Adrenal gland (tissue), 5 donors: ENCODE measurements at regions not wholly inside any gene's neighbourhood (a gene's known extent, or its start where the extent isn't known, plus 50 kb on each side); places are given as distances from the start of the nearest gene placed in this dataset.

Experiments
- POLR2A ChIP-seq, 2 donors: fragments of 450-650 bp; IDR thresholded peaks; one replicate each; pipeline ENCODE4 v1.6.1; 2017; ENCODE audit warnings: antibody characterized with exemption in 2 of 2, mild to moderate bottlenecking in 2 of 2, moderate library complexity in 1 of 2
- TF ChIP-seq, protein P1 (sequence below), 6 experiments: fragments of 450-650 bp in 4 of 6; fragments of 200-600 bp in 2 of 6; sonication (generic) in 1 of 6; IDR thresholded peaks; 1 replicate in 5 of 6; 2 replicates in 1 of 6; pipeline versions ENCODE4 v1.5.1 to v1.8.0; 2016 to 2021; ENCODE audit warnings: antibody characterized with exemption in 6 of 6, mild to moderate bottlenecking in 2 of 6, moderate library complexity in 1 of 6
- donor health status: DM: no; HTN: no; CAD: no.

DNA sequence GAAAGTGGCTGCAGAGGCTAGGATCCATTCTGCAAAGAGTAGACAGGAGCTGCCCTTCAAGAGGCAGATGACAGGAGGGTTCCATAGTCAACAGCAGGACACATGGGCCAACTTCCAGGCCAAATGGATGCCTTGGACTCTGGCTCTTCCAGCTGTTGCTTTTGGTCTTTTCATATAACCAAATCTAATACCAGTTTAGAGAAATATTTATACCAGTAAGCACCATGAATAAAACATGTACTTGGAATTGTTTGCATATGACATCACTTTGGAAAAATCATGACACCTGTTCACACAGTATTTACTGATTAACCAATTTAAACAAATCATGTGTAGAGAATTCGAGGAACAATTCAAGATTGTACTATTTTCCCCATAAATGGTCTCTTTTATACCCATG is 481.3 kb downstream of the DMRT2 start:
- TF ChIP-seq, protein P1, sequence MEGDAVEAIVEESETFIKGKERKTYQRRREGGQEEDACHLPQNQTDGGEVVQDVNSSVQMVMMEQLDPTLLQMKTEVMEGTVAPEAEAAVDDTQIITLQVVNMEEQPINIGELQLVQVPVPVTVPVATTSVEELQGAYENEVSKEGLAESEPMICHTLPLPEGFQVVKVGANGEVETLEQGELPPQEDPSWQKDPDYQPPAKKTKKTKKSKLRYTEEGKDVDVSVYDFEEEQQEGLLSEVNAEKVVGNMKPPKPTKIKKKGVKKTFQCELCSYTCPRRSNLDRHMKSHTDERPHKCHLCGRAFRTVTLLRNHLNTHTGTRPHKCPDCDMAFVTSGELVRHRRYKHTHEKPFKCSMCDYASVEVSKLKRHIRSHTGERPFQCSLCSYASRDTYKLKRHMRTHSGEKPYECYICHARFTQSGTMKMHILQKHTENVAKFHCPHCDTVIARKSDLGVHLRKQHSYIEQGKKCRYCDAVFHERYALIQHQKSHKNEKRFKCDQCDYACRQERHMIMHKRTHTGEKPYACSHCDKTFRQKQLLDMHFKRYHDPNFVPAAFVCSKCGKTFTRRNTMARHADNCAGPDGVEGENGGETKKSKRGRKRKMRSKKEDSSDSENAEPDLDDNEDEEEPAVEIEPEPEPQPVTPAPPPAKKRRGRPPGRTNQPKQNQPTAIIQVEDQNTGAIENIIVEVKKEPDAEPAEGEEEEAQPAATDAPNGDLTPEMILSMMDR (IDR thresholded peaks at IDR 0.05): no peak
- TF ChIP-seq POLR2A (IDR thresholded peaks at IDR 0.05): no peak
